HG03135 (cell line): ENCODE measurements at regions not wholly inside any gene's neighbourhood (a gene's known extent, or its start where the extent isn't known, plus 50 kb on each side); places are given as distances from the start of the nearest gene placed in this dataset.
"Not testable (repeated sequence)": the region's sequence is repeated elsewhere in the genome, so short reads cannot be mapped to it uniquely, and the experiment has no call there.

Experiments
- ATAC-seq: cut with Tn5 transposase; IDR thresholded peaks from one replicate; pipeline ENCODE4 v1.9.1; 2021; ENCODE audit warnings: mild to moderate bottlenecking, moderate library complexity; ENCODE audit not compliant: unreplicated experiment

DNA sequence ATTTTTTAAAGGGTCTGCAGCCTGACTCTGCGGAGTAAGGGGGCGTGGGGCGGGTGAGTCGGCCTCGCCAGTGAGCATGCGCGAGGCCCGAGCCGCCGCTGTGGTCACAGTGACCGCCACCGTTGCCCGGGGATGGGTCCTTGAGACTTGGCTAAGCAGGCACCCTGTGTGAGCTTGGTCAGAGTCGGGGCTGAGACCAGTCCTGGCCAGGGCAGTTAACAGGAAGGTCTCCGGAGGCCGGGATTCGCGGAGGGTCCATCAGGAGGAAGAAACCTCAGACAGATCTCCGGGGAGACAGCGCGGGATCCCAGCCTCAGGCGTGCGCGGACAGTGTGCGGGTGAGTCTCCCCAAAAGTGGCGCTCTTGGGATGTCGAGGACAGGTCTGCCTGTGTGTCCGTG lies 1384.4 kb upstream of the PCDH10 start:
- no peak for ATAC-seq

DNA sequence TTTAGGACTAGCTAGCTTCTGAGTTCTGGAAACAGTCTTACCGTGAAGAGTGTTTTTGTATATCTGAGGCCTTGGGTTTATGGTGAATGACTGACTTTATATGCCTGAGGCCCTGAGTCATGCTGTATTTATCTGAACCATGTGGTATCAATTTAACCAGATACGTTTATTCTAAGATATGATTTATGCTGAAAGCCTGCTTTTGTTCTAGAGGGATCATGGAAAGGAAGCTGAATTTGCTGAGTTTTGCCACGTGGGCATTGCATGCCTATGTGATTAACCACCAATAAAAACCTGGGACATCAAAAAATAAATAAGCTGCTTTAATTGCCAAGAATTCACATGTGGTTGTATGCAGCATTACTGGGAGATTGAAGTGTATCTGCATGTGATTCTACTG lies 1374.7 kb upstream of the PCDH10 start:
- ATAC-seq = not testable (repeated sequence)

DNA sequence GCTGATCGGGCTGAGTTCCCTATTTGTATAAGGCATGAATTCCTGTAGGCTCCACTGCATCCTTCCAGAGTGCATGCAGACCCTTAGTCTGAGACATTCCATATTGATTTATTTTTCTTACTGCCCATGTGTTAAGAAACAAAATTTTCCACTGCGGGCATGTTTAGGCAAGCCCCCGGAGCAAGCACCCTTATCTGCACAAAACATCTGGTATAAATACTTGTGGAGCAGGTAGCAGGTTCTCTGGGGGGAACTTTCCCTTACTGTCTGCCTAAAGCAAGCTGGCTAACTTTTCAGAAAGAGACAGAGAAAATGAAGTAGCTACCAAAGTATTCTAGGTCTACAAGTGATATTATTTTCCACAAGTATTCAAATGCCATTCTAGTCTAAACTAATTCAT lies 1338.5 kb upstream of the PCDH10 start:
- ATAC-seq = not testable (repeated sequence)
